ENCODE measurements at regions not wholly inside any gene's neighbourhood (a gene's known extent, or its start where the extent isn't known, plus 50 kb on each side); places are given as distances from the start of the nearest gene placed in this dataset.
"Not testable (repeated sequence)": the region's sequence is repeated elsewhere in the genome, so short reads cannot be mapped to it uniquely, and the experiment has no call there.

DNA sequence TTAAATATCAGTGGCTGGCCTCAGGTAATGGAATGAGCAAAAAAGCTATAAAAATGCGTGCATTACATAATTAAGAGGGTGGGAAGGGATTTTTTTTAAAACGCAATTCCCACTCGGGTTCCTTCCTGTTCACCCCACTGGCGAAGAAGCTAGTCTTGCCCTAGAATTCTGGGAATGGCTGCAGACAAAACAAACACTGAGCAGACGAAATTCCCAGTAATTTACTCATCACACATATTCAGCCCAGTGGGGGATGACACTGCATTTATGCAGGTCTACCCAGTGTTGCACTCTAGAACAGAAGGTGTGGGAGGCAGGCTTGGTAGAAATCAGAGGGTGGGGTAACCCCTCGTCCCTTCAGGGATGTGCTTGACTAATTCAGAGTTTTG is 2695.0 kb upstream of the DEFB115 start:
- DNase-seq (ENCODE audit: low spot score) (no peak), ATAC-seq (no peak)
- intact Hi-C loops (cut with DNase I): no loop called here

DNA sequence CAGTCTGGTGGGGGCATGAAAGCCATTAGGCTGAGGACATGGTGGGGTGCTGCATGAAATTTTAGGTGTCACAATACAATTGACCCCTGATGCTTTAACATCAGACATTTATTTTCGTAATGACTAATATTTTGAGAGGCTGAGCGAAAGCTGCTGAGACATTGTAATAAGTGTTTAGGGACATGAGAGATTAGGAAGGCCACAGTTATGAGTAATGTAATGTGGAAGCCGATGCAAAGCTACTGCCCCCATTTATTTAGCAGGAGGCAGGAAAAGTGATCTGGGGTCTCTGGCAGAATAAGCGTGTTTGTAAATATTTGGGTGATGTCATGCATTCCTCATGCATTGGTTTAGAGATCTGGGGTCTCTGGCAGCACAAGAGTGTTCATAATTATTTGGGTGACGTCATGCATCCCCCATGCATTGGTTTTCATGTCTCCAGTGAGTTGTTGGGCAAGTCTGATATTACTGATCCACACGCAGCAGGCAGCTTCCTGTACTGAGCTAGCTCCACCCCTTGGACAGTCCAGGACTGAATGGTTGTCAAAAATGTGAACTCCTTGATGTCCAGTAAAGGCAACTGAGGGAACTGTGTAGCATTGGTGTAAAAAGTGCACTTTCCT is 2694.5 kb upstream of the DEFB115 start:
- ATAC-seq; DNase-seq (ENCODE audit: low spot score); intact Hi-C loops (cut with DNase I): not testable (repeated sequence)

DNA sequence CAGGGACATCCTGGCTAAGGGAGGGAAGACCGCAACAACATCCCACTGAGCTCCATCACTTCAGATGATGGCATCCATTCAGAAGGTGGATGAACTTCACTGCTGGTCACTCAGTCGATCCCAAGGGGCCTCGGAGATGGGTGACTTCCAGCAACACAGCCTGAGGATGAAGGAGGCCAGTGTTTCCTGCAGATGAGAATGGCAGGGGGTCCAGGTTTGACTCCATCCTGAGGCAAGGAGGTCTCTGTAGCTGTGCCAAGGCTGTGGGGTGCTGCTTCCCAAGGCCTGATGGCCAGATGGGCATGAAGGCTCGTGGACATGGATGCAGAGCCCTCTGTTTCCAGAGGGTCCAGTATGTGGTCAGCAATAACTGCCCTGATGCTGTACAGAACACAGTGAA is 2693.4 kb upstream of the DEFB115 start:
- peak; percentile 52 for ATAC-seq
- intact Hi-C loops (cut with DNase I); DNase-seq (ENCODE audit: low spot score): not testable (repeated sequence)

DNA sequence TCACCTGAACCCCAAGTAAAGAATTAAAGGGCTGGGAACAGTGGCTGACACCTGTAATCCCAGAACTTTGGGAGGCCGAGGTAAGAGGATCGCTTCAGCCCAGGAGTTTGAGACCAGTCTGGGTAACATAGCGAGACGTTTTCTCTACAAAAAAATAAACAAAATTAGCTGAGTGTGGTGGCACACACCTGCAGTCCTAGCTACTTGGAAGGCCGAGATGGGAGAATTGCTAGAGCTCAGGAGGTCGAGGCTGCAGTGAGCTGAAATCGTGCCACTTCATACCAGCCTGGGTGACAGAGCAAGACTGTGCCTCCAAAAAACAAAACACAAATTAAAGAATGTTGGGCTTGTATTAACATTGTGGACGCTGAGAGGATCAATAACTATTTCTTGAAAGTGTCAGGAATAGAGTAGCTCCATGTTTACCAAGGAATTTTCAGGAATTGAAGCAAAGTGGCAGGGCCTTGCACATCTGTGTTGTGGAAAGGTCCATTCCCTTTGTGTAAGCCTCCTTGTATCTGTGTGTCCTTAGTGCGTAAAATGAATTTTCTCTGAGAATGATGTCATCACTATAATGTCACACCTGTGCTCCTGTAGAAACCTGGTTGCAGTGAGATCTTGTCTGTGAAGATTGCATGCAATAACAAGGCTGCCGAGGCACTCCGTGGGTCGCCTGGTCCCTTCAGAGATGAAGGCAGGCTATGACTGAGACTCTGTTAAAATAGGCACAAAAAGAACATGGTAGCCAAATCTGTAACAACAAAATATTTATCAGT is 2692.6 kb upstream of the DEFB115 start:
- DNase-seq (ENCODE audit: low spot score); intact Hi-C loops (cut with DNase I): not testable (repeated sequence)
- ATAC-seq: peak; percentile 49

DNA sequence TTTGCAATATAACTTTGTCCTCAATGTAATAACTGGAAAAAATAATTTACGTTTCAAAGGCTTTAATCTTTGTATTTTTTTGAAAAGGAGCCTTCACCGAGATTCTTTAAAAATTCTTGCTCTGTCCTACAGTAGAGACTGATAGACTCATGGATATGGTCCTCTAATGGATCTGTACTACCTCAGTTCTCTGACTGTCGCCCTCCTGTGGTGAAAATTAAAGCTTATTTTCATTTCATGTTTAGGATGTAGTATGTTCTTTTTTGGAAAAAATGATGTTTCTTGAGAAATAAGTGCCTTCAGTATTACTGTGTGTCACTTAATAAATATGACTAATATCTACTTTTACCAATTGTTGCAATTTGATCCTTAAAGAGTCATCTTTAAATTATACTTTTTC is 2681.5 kb upstream of the DEFB115 start:
- ATAC-seq; DNase-seq (ENCODE audit: low spot score); intact Hi-C loops (cut with DNase I): not testable (repeated sequence)

DNA sequence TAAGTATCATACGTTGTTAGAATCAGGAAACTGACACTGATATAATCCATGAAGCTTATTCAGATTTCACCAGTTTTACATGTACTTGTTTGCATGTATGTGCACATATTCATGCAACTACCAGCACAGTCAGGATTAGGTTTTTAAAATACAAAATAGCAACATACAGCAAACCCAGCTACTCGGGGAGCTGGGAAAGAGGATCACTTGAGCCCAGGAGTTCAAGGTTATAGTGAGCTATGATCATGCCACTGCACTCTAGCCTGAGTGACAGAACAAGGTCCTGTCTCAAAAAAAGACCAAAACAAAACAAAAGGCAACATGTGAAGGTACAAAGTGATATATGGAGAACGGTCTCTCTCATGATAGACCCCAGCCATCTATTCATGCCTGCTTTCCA is 2665.8 kb upstream of the DEFB115 start:
- intact Hi-C loops (cut with DNase I); DNase-seq (ENCODE audit: low spot score); ATAC-seq: not testable (repeated sequence)

DNA sequence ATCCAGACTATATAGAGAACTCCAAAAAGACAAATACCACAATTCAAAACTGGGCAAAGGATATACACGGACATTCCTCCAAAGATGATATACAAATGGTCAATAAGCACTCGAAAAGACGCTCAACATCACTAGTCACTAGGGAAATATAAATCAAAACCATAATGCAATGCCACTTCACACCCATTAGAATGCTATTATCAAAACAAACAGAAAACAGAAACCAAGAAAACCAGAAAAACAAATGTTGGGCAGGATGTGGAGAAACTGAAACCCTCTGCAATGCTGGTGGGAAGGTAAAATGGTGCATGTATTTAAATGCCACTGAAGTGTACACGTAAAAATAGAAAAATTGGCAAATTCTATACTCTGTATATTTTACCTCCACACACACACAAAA is 2664.1 kb upstream of the DEFB115 start:
- intact Hi-C loops (cut with DNase I); ATAC-seq; DNase-seq (ENCODE audit: low spot score): not testable (repeated sequence)

DNA sequence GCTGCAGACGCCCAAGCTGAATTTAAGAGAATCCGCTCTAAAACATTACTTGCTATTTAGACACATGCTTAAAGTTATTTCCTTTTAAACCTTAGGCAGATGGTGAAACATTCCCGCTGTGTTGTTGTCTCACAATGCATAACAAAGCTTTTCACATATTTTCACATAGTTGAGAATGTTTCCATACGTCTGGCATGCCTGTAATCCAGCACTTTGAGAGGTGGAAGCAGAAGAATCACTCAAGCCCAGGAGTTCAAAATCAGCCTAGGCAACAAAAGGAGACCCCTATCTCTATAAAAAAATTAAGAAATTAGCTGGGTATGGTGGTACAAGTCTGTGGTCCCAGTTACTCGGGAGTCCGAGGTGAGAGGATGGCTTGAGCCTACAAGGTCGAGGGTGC is 2663.0 kb upstream of the DEFB115 start:
- DNase-seq (ENCODE audit: low spot score); ATAC-seq; intact Hi-C loops (cut with DNase I): not testable (repeated sequence)

DNA sequence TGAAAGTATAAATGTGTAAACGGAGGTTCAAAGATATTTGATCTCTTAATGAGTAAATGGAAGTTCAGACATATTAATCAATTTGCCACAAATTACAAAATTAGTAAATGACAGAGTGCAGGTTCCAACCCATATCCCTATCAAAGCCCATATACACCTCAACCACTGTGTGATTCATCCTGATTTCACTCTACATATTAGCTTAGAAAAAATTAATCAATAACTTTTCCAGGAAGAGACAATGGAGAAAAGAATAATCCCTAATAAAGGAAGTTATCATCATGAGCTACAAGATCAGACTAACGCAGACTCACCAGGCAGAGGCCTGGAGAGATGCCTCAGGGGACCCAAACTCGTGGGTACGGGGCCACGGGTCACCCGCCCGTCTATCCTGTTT is 2655.5 kb upstream of the DEFB115 start:
- ATAC-seq; DNase-seq (ENCODE audit: low spot score); intact Hi-C loops (cut with DNase I): not testable (repeated sequence)

DNA sequence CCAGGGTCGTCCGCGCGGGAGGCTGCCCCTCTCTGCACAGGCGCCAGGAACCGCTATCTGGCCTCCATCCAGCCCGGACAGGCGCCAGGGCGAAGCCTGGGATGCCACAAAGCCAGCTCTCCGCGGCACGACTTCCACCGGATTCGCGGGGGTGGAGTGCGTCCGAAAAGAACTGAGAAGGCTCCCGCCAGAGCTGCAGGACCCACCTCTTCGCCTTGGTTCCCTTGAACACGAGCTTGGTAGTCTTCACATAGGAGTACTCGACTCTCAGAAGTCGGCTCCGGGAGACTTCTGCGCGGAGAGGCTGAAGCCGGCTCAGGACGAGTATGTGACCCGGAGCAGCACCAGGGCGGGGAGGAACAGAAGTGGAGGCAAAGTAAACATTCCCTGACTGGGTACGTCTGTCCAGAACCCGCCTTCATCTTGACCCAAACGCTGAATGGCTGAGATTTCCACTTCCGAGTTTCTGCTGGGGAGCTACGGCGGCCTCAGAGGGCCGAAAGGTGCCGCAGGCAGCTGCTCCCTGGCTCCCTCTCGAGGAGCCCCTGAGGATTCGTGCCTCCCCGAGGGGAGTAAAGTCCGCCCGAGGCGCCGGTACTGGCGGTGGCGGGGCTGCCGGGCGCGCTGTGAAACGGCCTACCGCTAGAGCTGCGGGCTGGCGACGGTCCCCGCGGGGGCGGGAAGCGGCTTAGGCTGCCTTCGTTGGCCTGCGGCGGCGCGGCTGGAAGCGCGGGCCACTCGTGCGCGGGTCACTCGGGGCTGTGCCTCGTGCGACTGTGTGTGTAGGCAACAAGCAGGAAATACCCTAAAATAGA is 2654.9 kb upstream of the DEFB115 start:
- ATAC-seq: peak; percentile 97

DNA sequence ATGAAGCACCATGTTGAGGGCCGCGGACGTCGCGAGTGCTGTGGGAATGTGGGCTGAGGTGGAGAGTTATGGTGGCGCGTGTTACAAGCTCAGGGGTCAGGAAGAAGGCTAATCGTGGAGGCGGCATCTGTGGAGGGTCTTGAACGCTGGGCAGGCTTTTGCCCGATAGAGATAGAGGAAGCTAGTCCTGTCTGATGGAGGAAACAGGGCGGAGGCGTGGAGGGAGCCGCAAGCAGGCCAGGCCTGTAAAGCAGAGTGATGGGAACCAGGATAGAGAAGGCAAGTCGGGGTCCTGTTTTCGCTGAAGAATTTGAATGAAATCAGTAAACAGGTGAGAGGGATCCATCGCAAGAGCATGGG is 2654.3 kb upstream of the DEFB115 start:
- intact Hi-C loops (cut with DNase I); DNase-seq (ENCODE audit: low spot score); ATAC-seq: not testable (repeated sequence)

More for the DNA sequence above, 2654.9 kb upstream of the DEFB115 start:
- peak; percentile 82 for DNase-seq (ENCODE audit: low spot score)
- intact Hi-C loops (cut with DNase I): not testable (repeated sequence)

DNA sequence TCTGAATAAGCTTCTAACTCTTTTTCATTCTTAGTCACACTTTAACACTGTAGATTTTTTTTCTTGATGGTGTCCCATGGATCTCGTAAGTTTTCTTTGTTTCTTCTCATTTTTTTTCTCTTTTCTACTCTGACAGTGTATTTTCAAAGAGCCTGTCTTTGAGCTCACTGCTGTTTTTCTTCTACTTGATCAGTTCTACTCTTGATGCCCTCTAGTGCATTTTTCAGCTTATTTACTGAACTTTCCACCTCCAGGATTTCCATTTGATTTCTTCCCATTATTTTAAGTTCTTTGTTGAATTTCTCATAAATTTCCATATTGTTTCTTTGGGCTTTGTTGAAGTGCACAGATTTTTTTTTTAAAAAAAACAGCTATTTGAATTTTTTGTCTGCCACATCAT is 2641.1 kb upstream of the DEFB115 start:
- ATAC-seq (no peak), DNase-seq (ENCODE audit: low spot score) (no peak)
- intact Hi-C loops (cut with DNase I): no loop called here

DNA sequence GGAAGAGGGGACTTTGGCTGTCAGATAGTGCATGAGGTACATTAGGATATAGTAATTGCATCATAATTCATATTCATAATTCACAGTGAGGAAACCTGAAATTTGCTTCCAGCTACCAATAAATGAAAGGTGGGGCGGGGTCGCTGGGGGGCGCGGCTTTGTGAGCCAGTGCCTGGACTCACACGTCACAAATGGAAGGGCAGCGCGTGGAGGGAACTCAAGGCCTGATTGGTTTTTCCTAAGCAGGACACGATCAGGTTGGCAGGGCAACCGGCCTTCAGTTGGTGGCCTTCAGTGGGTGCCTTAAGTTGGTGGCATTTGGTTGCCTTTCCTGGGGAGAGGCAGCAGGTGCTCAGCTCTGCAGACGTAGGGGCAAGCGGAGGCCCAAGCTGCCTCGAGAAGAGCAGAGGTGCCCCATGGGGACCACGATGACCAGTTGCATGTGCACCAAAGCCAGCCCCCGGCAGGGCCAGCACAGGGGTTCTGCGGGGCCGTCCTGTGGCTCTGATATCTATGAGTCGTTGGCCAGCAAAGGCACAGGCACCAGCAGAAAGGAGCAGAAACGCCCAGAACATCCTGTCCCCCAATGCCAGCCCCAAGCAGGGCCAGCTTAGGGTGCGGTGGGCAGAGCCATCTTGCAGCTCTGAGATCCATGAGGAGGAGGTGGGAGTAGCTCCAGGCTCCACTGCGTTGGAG is 2637.4 kb upstream of the DEFB115 start:
- peak; percentile 55 for DNase-seq (ENCODE audit: low spot score)
- intact Hi-C loops (cut with DNase I); ATAC-seq: not testable (repeated sequence)

DNA sequence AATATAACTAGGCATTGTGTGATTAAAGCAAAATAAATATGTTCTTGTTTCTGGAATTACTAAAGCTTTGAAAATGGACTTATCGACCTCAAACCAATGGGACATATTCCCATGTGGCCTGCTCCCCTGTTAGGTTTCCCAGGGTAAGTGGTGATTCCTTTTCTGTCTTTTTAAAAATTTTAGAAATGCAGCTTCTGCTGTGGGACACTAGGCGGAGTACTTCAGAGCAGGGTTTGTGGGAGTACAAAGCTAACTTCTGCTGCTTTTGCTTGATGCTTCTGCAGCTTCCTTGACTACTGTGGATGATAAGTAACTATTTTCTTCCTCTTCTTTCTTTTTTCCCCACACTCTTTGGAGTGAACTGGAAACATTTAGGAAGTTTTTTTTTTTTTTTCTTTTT is 2632.4 kb upstream of the DEFB115 start:
- ATAC-seq; intact Hi-C loops (cut with DNase I): not testable (repeated sequence)

DNA sequence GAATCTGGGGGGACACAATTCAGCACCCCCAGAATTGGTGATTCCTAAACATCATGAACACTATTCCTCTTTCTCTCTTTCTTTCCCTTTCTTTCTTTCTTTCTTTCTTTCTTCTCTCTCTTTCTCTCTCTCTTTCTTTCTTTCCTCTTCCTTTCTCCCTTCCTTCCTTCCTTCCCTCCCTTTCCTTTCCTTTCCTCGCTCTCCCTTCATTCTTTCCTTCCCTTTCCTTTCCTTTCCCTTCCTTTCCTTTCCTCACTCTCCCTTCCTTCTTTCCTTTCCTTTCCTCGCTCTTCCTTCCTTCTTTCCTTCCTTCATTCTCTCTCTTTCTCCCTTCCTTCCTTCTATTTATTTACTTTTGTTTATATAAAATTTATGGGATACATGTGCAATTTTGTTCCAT is 2616.6 kb upstream of the DEFB115 start:
- DNase-seq (ENCODE audit: low spot score); ATAC-seq; intact Hi-C loops (cut with DNase I): not testable (repeated sequence)

More for the DNA sequence above, 2632.4 kb upstream of the DEFB115 start:
- not testable (repeated sequence) for DNase-seq (ENCODE audit: low spot score)
